Stomach (tissue), 8 donors: ENCODE measurements at regions not wholly inside any gene's neighbourhood (a gene's known extent, or its start where the extent isn't known, plus 50 kb on each side); places are given as distances from the start of the nearest gene placed in this dataset.

ENCODE experiments used
- DNase-seq, 2 donors: peaks; one replicate each; pipeline versions ENCODE4 v3.0.0 to v3.0.0-alpha.2; 2013 to 2019
- H3K27ac ChIP-seq, 5 donors: fragments of 200-600 bp in 4 of 5; sonication (generic) in 4 of 5; one replicate each; pipeline ENCODE4 v1.5.1; 2013 to 2019; ENCODE audit warnings: mild to moderate bottlenecking in 1 of 5, moderate library complexity in 1 of 5
- H3K27me3 ChIP-seq, 3 donors: fragments of 200-600 bp; sonication (generic); one replicate each; pipeline ENCODE4 v1.5.1; 2017 to 2019; ENCODE audit warnings: mixed run types in 1 of 3
- H3K36me3 ChIP-seq, 4 donors: fragments of 200-600 bp; sonication (generic); 1 replicate in 3 of 4; 2 replicates in 1 of 4; pipeline ENCODE4 v1.5.1; 2016 to 2019
- H3K4me1 ChIP-seq, 4 donors: fragments of 200-600 bp; sonication (generic); one replicate each; pipeline ENCODE4 v1.5.1; 2016 to 2019
- H3K4me3 ChIP-seq, 4 donors: fragments of 200-600 bp; sonication (generic) in 3 of 4; one replicate each; pipeline ENCODE4 v1.5.1; 2016 to 2019; ENCODE audit warnings: mild to moderate bottlenecking in 1 of 4
- H3K9me3 ChIP-seq, 4 donors: fragments of 200-600 bp; sonication (generic); one replicate each; pipeline ENCODE4 v1.5.1; 2016 to 2019
- EP300 ChIP-seq: sonication (generic); formaldehyde crosslinking; IDR thresholded peaks from one replicate; pipeline ENCODE4 v1.6.1; 2017; ENCODE audit warnings: antibody characterized with exemption
- POLR2A ChIP-seq, 4 donors: fragments of 450-650 bp; IDR thresholded peaks; one replicate each; pipeline ENCODE4 v1.6.1; 2016; ENCODE audit warnings: antibody characterized with exemption in 4 of 4, control low read depth in 2 of 4, mild to moderate bottlenecking in 1 of 4, moderate library complexity in 1 of 4
- POLR2AphosphoS5 ChIP-seq, 3 donors: sonication (generic); formaldehyde crosslinking; IDR thresholded peaks; one replicate each; pipeline ENCODE4 v1.6.1; 2016; ENCODE audit warnings: antibody characterized with exemption in 3 of 3
- WGBS, 5 donors: extraction: QIAGEN DNeasy Blood & Tissue Kit in 3 of 5; methylation state at CpG; one replicate each; pipeline versions ENCODE4 v1.1.5 to v1.1.7; 2013 to 2018; 5-methylcytosine and 5-hydroxymethylcytosine counted together
- intact Hi-C: fragments of 100-400 bp; cut with DNase I; formaldehyde crosslinking; loops from one replicate; pipeline ENCODE4 v1.15.1; 2023; ENCODE audit warnings: low total_unique reads
- TF ChIP-seq, protein P1 (sequence below), 7 experiments: fragments of 450-650 bp in 4 of 7; fragments of 200-600 bp in 3 of 7; sonication (generic) in 3 of 7; IDR thresholded peaks; one replicate each; pipeline ENCODE4 v1.5.1; 2016 to 2019; ENCODE audit warnings: antibody characterized with exemption in 7 of 7, control low read depth in 2 of 7, mild to moderate bottlenecking in 1 of 7
- donor health status: healthy with polysubstance abuse.
- donor health status: Bipolar disorder and iron deficiency.
- donor health status: healthy.

DNA sequence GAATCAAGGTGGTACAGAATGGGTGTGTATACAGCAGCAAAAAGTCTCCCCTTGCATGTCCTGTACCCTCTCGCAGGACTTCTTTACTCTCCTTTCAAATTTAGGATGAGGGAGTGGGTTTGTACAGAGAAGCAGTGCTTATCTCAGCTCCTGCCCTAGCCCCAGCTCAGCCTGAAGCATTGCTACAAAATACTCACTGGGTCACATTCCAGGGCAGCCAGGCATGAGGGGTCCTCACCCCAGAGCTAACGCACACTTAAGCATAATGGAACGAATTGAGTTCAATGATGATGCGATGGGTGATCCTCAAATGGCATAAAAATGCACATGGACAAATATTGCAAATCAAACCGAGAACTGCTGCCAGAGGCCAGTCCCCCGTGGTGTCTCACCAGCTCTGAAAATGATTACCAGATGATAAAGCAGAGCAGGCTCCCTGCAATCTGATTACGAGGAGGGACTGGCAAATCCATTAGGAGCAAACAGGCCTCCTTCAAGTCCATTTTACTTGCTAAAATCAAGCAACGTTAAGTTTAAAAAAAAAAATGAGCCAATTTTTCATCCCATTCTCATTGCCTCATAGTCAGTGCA is 231.6 kb upstream of the TAS2R1 start:
- peak in 1 of 2 donors; percentile 13 for DNase-seq
- Histone ChIP-seq H3K27me3 (no peaks in the 10 kb centered on the region), H3K9me3 (peaks cover 0 to 48% (median 16%) of the 10 kb centered on the region in 4 donors), H3K36me3 (no peaks in the 10 kb centered on the region), H3K27ac (no peak overlapping the region), H3K4me1 (no peaks in the 10 kb centered on the region), H3K4me3 (no peak overlapping the region)
- 14 to 39% (median 28%) methylated on average over 8 of the region's 8 CpGs for WGBS, 5 donors
- TF ChIP-seq POLR2A (IDR thresholded peaks at IDR 0.05), result no peak
- no peak for TF ChIP-seq EP300
- no peak for TF ChIP-seq POLR2AphosphoS5 (IDR thresholded peaks at IDR 0.05)
- TF ChIP-seq, protein P1, sequence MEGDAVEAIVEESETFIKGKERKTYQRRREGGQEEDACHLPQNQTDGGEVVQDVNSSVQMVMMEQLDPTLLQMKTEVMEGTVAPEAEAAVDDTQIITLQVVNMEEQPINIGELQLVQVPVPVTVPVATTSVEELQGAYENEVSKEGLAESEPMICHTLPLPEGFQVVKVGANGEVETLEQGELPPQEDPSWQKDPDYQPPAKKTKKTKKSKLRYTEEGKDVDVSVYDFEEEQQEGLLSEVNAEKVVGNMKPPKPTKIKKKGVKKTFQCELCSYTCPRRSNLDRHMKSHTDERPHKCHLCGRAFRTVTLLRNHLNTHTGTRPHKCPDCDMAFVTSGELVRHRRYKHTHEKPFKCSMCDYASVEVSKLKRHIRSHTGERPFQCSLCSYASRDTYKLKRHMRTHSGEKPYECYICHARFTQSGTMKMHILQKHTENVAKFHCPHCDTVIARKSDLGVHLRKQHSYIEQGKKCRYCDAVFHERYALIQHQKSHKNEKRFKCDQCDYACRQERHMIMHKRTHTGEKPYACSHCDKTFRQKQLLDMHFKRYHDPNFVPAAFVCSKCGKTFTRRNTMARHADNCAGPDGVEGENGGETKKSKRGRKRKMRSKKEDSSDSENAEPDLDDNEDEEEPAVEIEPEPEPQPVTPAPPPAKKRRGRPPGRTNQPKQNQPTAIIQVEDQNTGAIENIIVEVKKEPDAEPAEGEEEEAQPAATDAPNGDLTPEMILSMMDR (IDR thresholded peaks at IDR 0.05), result no peak
- intact Hi-C loops, result no loop called here

DNA sequence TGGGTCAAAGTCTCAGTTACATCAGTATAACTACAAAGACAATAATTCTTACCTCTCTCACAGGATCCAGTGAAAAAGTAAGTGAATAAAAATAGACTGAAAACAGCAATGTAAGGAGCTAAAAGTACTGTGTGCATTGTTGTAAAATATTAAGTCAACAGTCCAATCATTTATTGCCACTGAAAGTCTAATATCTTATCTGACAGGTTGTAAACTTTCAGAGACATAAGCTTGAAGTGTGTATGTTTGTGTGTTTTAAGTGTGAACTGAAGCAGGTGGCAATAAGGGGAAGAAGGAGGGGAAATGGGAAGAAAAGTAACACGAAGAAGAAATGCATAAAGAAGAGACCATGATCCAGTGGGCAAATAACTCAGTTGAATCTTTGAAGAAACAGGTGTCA is 229.7 kb upstream of the TAS2R1 start:
- TF ChIP-seq, protein P1 (IDR thresholded peaks at IDR 0.05), result no peak
- no peak for TF ChIP-seq EP300
- Histone ChIP-seq H3K9me3 (peaks cover 0 to 32% (median 8%) of the 10 kb centered on the region in 4 donors), H3K27ac (no peak overlapping the region), H3K27me3 (no peaks in the 10 kb centered on the region), H3K36me3 (no peaks in the 10 kb centered on the region), H3K4me3 (no peak overlapping the region), H3K4me1 (no peaks in the 10 kb centered on the region)
- intact Hi-C loops, result no loop called here
- DNase-seq, result no peak
- 27 to 63% (median 41%) methylated on average over 1 of the region's 1 CpG for WGBS, 5 donors

DNA sequence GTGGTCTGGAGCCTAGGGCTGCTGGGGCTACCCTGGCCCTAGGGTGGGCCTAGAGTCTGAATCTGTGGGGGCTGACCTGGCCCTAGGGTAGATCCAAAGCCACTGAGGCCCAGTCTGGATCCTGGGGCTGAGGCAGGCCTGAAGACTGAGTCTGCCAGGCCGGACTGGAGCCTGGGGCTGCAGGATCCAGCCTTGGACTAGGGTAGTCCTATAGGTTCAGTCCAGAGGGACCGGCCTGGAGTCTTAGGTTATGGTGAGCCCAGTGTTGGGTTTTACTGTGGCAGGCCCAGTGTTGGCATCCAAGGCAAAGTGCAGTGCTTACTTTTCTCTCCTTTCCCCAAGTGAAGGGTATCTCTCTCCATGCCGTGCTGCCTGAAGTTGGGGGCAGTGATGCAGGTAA is 227.9 kb upstream of the TAS2R1 start:
- H3K9me3 ChIP-seq, result peaks cover 0 to 16% (median 3%) of the 10 kb centered on the region in 4 donors
- H3K4me3 ChIP-seq, result no peak overlapping the region
- no peaks in the 10 kb centered on the region for H3K4me1 ChIP-seq
- TF ChIP-seq, protein P1 (IDR thresholded peaks at IDR 0.05), result no peak
- TF ChIP-seq POLR2A (IDR thresholded peaks at IDR 0.05) (no peak), EP300 (no peak), POLR2AphosphoS5 (IDR thresholded peaks at IDR 0.05) (no peak)
- no peak for DNase-seq
- no peaks in the 10 kb centered on the region for H3K36me3 ChIP-seq
- no peaks in the 10 kb centered on the region for H3K27me3 ChIP-seq
- 75 to 94% (median 90%) methylated on average over 1 to 3 of the region's 3 CpGs for WGBS, 5 donors
- intact Hi-C loops, result no loop called here
- H3K27ac ChIP-seq, result no peak overlapping the region

DNA sequence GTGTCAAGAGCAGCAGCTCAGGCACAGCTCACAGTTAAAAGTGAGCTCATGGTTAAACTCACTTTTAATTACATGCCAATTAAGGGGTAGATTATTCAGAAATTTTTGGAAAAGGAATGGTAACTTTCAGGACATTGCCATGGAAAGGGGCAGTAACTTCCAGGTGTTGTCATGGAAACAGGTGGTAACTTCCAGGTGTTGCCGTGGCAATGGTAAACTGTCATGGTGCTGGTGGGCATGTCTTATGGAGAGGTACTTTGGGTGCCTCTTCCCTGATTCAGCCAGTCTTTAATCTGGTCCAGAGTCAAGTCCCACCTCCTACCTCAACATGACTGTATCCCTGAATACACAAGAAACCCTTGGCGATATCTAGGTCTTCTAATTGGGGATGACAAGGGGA is 223.2 kb upstream of the TAS2R1 start:
- DNase-seq, result no peak
- Histone ChIP-seq H3K9me3 (peaks cover 0 to 16% (median 3%) of the 10 kb centered on the region in 4 donors), H3K27me3 (no peaks in the 10 kb centered on the region), H3K36me3 (no peaks in the 10 kb centered on the region), H3K4me3 (no peak overlapping the region), H3K4me1 (no peaks in the 10 kb centered on the region), H3K27ac (no peak overlapping the region)
- TF ChIP-seq, protein P1 (IDR thresholded peaks at IDR 0.05), result no peak
- TF ChIP-seq POLR2A (IDR thresholded peaks at IDR 0.05) (no peak), EP300 (no peak), POLR2AphosphoS5 (IDR thresholded peaks at IDR 0.05) (no peak)
- WGBS, 5 donors, result 81 to 95% (median 93%) methylated on average over 2 of the region's 2 CpGs
- intact Hi-C loops, result no loop called here
